NCI-H526 treated with DMSO at 0.1 percent for 48 hours (cell line): ENCODE measurements at regions not wholly inside any gene's neighbourhood (a gene's known extent, or its start where the extent isn't known, plus 50 kb on each side); places are given as distances from the start of the nearest gene placed in this dataset.

Experiments used
- DNase-seq: peaks from one replicate; lab custom pipeline; 2025; lab: John Stamatoyannopoulos, UW

DNA sequence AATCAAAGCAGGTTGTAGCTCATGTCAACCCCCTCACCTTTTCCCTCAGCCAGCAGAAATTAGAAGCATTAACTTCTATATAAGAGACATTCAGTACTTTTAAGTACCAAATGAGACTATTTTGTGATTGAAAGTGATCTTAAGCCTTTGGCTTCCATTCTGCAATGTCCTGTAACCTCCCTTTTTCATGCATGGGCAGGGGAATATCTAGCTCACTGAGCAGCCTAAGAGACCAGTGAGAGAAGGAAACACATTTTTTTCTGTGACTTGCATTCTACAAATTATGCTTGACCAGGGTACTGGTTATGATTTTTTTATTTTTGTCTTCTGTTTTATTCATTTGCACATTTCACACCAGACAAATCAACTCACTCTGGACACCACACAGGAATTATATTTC lies 369.6 kb downstream of the KCTD12 start:
- no peak for DNase-seq

GRCh38 chr13:76516013-76516412 lies 370.2 kb downstream of the KCTD12 start:
- DNase-seq = no peak

GRCh38 chr13:76512721-76513145 lies 373.5 kb downstream of the KCTD12 start:
- no peak for DNase-seq

- no peak for DNase-seq
Observed at GRCh38 chr13:76505437-76505836, 380.8 kb downstream of the KCTD12 start.

- no peak for DNase-seq
Observed at GRCh38 chr13:76503766-76504165, 382.4 kb downstream of the KCTD12 start.

GRCh38 chr13:76503291-76503690 lies 382.9 kb downstream of the KCTD12 start:
- DNase-seq = no peak

- no peak for DNase-seq
Observed at GRCh38 chr13:76500894-76501293, 385.3 kb downstream of the KCTD12 start.

GRCh38 chr13:76499891-76500290 lies 386.3 kb downstream of the KCTD12 start:
- DNase-seq = no peak

DNA sequence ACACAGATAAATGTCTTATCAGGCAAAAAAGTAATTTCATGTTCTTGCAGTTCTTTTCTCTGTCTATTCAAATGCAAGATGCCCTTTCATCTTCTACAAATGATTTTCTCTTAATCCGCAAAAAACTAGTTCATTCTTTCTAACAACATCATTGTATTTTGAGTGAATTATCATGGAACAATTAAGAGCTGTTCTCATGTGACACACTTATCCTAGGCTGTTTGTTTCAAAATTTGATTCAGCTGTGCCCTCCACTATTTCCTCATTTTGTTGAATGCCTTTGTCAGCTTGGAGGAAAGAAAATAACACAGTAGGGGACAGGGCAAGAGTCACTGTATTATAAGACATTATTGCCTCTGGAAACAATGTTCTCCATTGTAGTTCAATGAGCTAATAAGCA lies 396.9 kb downstream of the KCTD12 start:
- DNase-seq = no peak

DNA sequence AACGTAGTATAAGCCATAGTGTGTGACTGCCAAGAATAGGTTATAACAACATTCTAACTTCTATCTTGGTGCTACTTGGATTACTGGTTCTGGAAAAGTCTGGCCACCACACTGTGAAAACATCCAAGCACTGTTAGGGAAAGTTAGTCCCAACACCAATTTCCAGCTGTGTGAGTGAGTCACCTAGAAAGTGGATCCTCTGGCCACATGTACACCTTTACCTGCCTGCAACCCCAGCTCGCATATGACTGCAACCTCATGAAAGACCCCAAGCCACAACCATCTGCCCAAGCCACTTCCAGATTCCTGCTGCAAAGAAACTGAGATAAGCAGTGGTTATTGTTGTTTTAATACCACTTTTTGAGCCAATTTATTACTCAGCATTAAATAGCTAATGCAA lies 404.5 kb downstream of the KCTD12 start:
- no peak for DNase-seq

- DNase-seq = no peak
Observed at GRCh38 chr13:76474966-76475365, 411.2 kb downstream of the KCTD12 start.

- DNase-seq = no peak
Observed at GRCh38 chr13:76474356-76474755, 411.8 kb downstream of the KCTD12 start.

GRCh38 chr13:76473552-76474134 lies 412.6 kb downstream of the KCTD12 start:
- DNase-seq = peak; percentile 65

- DNase-seq = no peak
Observed at GRCh38 chr13:76472916-76473315, 413.3 kb downstream of the KCTD12 start.

- no peak for DNase-seq
Observed at GRCh38 chr13:76471486-76471885, 414.7 kb downstream of the KCTD12 start.

DNA sequence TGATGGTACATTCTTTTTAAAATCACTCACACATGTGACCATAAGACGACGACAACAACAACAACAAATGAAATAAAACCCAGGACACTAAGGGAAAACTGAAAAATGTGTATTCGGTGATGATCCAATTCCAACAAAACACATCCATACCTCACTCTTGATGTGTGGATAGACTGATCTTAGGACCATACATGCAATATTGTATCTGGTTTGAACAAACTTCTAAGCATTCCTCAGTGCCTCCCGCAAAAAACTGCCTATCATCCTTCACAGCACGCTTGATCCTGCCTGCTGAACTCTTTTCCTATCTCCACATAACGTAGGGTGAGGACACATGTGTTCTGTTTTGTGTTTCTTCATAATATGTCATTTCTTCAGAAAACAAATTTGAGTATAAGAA lies 415.2 kb downstream of the KCTD12 start:
- DNase-seq = no peak

DNA sequence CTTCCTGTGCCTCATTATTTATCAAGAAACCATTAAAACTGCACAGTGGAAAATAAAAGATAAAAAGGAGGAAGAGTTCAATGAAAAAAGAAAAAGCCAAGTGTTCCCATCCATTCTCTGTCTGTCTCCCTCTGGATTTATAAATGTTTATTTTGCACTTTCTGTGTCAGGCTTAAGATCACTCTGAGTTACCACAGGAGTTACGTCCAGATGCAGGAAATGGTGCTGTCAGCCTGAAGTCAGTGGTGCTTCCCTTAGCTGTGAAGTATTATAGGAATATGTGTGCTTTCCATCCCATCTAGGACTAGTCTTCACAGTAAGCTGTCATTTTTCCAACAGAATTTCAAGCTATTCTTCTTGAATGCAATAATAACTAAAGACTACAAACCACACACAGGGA lies 420.2 kb downstream of the KCTD12 start:
- no peak for DNase-seq

DNA sequence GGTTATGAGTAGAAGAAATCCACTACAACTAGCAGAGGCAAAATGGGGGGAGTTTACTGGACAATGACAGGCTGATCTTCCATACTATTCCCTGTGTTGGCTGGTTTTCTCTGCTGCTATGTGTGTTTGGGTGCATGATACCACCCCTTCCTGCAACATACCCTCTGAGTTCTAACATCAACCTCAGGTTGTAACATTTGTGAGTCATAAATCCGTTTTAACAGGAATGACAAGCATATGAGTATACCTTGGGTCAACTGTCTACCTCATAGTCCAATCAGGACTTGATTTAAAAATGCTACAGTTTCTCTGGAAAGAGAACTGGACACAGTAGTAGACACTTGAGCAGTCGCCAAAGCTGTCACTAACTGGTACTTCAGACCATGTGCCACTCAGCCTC lies 422.9 kb downstream of the KCTD12 start:
- DNase-seq = no peak

DNA sequence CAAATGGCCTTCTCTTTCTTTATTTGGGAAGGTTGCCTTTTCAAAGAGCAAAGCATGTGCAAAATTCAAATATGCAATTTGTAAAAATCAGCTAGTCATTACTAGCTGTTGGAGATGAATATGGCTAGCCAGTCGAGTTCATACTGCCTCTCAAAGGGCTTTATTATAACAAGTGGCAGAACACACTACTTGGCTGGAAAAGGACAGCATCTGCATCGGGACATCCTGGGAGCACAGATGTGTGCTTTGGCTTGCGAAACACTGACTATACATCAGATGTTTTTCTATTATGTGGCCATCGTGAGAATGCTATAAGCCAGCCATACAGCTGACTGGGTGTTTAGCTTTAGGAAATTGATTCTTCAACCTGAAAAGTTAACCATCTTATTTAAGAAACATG lies 424.2 kb downstream of the KCTD12 start:
- no peak for DNase-seq

DNA sequence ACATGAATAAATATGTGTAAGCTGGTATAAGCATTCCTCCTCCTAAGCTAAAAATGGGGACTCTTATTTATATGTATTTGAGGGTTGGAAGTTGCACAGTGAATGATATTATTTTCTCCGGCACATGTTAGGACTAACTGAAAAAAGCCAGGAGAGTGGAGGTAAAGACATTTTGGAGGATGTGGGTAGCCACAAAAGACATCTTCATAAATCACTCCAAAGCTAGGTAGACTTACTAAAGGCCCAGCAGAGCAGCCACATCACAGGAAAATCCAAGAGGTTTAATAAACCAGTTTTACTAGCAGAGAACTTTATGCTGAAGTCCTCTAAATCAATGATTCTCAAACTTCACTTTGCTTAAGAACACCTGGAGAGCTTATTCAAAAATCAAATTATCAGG lies 424.7 kb downstream of the KCTD12 start:
- DNase-seq = no peak

DNA sequence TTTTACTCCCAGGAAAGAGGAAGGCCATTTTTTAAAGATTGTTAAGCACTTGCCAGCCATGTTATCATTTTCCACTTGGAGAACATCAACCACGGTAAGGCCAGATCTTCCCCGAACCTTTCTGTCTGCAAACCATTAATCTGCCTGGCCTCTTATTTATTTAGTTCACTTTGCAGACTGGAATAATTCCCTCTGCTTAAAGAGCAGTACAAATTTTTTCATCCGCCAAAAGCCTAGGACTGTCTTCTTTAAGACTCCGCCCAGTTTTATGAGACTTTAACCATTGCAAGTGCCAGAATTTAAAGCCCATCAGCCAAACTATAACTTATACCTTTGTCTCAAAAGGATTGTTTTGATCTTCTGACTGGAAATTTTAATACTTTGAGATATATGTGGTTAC lies 426.3 kb downstream of the KCTD12 start:
- no peak for DNase-seq

- no peak for DNase-seq
Observed at GRCh38 chr13:76455960-76456359, 430.2 kb downstream of the KCTD12 start.

GRCh38 chr13:76454991-76455390 lies 431.2 kb downstream of the KCTD12 start:
- no peak for DNase-seq

DNA sequence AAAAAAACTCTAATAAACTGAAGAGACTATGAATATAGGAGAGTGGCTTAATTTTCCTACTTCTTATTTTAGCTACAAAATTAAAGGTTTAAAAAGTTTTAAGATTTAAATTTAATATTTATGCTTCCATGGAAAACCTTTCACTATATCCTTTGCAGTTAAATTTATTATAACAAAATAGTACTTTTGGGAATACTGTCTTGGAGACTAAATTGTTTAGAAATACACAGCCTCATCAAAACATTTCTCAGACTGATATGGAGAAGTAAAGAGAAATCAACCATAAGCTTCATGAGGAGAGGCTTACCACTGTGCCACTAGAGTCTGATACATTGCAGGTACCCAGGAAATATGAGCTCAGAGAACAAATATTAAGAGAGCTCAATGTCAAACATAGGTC lies 436.5 kb downstream of the KCTD12 start:
- no peak for DNase-seq

GRCh38 chr13:76446191-76446590 lies 440.0 kb downstream of the KCTD12 start:
- no peak for DNase-seq
